VCaP (cell line): ENCODE measurements at regions not wholly inside any gene's neighbourhood (a gene's known extent, or its start where the extent isn't known, plus 50 kb on each side); places are given as distances from the start of the nearest gene placed in this dataset.

Experiments used
- H3K27ac ChIP-seq: fragments of 450-650 bp; 2 replicates; pipeline ENCODE4 v1.5.1; 2017
- TF ChIP-seq, protein P1 (sequence below): fragments of 450-650 bp; conservative IDR thresholded peaks from 2 replicates; pipeline ENCODE4 v1.5.1; 2017; ENCODE audit warnings: mild to moderate bottlenecking, moderate library complexity

GRCh38 chr18:44125446-44125845, 555.2 kb upstream of the SETBP1 start:
- H3K27ac ChIP-seq: no peak overlapping the region
- TF ChIP-seq, protein P1, sequence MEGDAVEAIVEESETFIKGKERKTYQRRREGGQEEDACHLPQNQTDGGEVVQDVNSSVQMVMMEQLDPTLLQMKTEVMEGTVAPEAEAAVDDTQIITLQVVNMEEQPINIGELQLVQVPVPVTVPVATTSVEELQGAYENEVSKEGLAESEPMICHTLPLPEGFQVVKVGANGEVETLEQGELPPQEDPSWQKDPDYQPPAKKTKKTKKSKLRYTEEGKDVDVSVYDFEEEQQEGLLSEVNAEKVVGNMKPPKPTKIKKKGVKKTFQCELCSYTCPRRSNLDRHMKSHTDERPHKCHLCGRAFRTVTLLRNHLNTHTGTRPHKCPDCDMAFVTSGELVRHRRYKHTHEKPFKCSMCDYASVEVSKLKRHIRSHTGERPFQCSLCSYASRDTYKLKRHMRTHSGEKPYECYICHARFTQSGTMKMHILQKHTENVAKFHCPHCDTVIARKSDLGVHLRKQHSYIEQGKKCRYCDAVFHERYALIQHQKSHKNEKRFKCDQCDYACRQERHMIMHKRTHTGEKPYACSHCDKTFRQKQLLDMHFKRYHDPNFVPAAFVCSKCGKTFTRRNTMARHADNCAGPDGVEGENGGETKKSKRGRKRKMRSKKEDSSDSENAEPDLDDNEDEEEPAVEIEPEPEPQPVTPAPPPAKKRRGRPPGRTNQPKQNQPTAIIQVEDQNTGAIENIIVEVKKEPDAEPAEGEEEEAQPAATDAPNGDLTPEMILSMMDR: no peak

DNA sequence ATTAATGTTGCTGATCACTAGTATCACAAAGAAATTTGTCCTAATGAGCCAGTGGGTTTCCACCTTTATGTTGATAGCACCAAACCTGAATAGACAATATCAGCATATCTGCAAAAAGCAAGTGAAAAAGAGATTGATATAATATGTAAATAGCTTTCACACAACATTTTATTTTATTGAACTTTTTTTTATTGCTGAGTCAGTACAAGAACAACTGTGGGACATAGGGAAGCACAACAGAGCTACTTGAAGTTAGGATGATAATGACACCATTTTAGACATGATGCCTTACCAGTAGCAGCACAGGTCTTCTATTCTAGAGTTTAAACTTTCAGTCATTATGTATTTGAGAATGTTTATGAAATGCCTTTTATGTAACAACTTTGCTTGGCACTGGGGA, 554.1 kb upstream of the SETBP1 start:
- H3K27ac ChIP-seq: no peak overlapping the region
- TF ChIP-seq, protein P1: no peak

DNA sequence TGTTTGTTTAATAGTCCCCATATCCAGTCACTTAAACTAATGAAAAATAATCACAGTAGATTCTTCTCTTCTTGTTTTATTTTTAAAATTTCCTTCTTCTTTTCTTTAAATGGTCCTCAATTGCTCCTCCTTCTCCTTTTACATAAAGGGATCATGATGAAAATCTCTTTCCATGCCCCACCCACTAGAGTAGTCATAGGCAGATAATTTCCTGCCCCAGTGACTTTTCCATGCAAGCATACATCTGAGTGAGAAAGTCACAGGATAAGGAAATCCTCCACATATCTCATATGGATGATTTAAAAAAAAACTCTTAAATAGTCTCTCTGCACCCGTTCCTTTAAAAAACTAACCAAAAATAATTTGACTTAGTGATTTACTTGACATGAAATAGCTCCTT, 552.3 kb upstream of the SETBP1 start:
- H3K27ac ChIP-seq: no peak overlapping the region
- TF ChIP-seq, protein P1: no peak

DNA sequence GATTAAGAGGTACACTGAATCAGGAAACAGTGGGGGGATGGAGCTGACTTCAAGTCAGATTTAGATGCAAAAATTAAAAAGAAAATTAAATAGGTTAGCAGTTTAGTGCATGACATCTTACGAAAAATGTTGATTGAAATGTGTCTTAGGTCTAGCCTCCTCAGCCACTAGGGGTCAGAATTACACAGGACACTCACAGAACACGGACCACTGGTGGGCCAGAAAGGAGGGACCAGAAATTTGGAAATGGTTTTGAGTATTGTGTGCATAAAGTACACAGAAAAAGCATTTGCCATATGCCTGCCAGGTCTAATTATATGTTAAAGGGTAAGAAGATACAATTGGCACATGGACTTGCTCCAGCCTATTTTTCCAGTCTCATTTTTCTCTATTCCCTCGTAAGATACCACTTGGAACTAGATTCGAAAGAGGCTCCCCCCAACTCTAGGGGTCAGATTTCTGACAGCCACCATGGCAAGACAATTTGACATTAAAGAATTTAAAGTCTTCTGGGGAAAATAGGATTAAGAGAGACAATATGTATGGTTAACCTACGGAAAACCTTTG, 550.2 kb upstream of the SETBP1 start:
- TF ChIP-seq, protein P1: peak; percentile 89
- peak overlapping the region; percentile 49 for H3K27ac ChIP-seq

- TF ChIP-seq, protein P1: no peak
- no peak overlapping the region for H3K27ac ChIP-seq
Measured at GRCh38 chr18:44133483-44133882, 547.2 kb upstream of the SETBP1 start.

GRCh38 chr18:44134447-44134846, 546.2 kb upstream of the SETBP1 start:
- TF ChIP-seq, protein P1: no peak
- H3K27ac ChIP-seq: no peak overlapping the region

DNA sequence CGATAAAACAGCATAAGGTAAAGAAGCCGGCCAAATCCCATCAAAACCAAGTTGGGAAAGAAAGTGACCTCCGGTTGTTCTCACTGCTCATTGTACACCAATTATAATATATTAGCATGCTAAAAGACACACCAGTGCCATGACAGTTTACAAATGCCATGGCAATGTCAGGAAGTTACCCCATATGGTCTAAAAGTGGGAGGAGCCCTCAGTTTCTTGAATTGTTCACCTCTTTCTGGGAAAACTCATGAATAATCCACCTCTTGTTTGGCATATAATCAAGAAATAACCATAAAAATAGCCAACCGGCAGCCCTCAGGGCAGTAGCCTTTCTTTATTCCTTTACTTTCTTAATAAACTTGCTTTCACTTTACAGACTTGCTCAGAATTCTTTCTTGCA, 544.9 kb upstream of the SETBP1 start:
- H3K27ac ChIP-seq: no peak overlapping the region
- TF ChIP-seq, protein P1: no peak

GRCh38 chr18:44136326-44136725, 544.4 kb upstream of the SETBP1 start:
- TF ChIP-seq, protein P1: no peak
- H3K27ac ChIP-seq: no peak overlapping the region
